ENCODE measurements at regions not wholly inside any gene's neighbourhood (a gene's known extent, or its start where the extent isn't known, plus 50 kb on each side); places are given as distances from the start of the nearest gene placed in this dataset.
"Not testable (repeated sequence)": the region's sequence is repeated elsewhere in the genome, so short reads cannot be mapped to it uniquely, and the experiment has no call there.

- not testable (repeated sequence) for DNase-seq
Observed at GRCh38 chr7:150110882-150111281, 212.3 kb upstream of the LRRC61 start.

GRCh38 chr7:150111373-150112139 is 211.6 kb upstream of the LRRC61 start:
- DNase-seq: not testable (repeated sequence)

- not testable (repeated sequence) for DNase-seq
Observed at GRCh38 chr7:150113301-150113700, 209.9 kb upstream of the LRRC61 start.

- DNase-seq: not testable (repeated sequence)
Observed at GRCh38 chr7:150114591-150114990, 208.6 kb upstream of the LRRC61 start.

GRCh38 chr7:150119966-150120365 is 203.2 kb upstream of the LRRC61 start:
- DNase-seq: not testable (repeated sequence)

GRCh38 chr7:150125831-150126230 is 197.3 kb upstream of the LRRC61 start:
- not testable (repeated sequence) for DNase-seq

GRCh38 chr7:150134451-150134850 is 188.7 kb upstream of the LRRC61 start:
- not testable (repeated sequence) for DNase-seq

- DNase-seq: not testable (repeated sequence)
Observed at GRCh38 chr7:150135620-150136190, 187.4 kb upstream of the LRRC61 start.

- not testable (repeated sequence) for DNase-seq
Observed at GRCh38 chr7:150139840-150140239, 183.3 kb upstream of the LRRC61 start.

GRCh38 chr7:150141525-150142345 is 181.4 kb upstream of the LRRC61 start:
- DNase-seq: not testable (repeated sequence)

GRCh38 chr7:150146124-150146523 is 177.0 kb upstream of the LRRC61 start:
- DNase-seq: not testable (repeated sequence)

- not testable (repeated sequence) for DNase-seq
Observed at GRCh38 chr7:150147524-150147923, 175.6 kb upstream of the LRRC61 start.

- not testable (repeated sequence) for DNase-seq
Observed at GRCh38 chr7:150156015-150156414, 167.1 kb upstream of the LRRC61 start.

- not testable (repeated sequence) for DNase-seq
Observed at GRCh38 chr7:150158696-150159095, 164.5 kb upstream of the LRRC61 start.

GRCh38 chr7:150169515-150169914 is 153.6 kb upstream of the LRRC61 start:
- DNase-seq: not testable (repeated sequence)

GRCh38 chr7:150169943-150170490 is 153.1 kb upstream of the LRRC61 start:
- not testable (repeated sequence) for DNase-seq

GRCh38 chr7:150183602-150184001 is 139.6 kb upstream of the LRRC61 start:
- DNase-seq: not testable (repeated sequence)

GRCh38 chr7:150189963-150190362 is 133.2 kb upstream of the LRRC61 start:
- not testable (repeated sequence) for DNase-seq

- DNase-seq: not testable (repeated sequence)
Observed at GRCh38 chr7:150192541-150192940, 130.6 kb upstream of the LRRC61 start.

- DNase-seq: not testable (repeated sequence)
Observed at GRCh38 chr7:150193866-150194265, 129.3 kb upstream of the LRRC61 start.

Data from NCI-H146 (cell line).